ENCODE measurements at regions not wholly inside any gene's neighbourhood (a gene's known extent, or its start where the extent isn't known, plus 50 kb on each side); places are given as distances from the start of the nearest gene placed in this dataset.

DNA sequence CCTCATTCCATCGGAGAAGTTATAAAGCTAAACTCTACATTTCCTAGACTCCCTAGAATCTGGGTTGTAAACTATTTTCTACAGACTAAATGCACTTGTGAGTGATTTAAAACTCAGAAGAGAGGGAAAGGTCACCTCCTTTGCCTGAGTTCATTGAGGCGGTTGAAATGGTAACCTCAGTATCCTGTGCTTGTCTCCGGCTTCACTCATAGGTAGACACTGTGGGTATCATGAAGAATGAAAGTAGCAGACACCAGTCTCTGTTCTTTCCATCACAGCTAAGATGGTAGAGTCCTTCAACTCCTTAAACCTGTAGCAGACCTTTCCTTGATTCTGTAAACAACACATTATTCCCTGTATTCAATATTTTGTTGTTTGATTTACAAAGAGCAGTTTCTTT, 291.3 kb upstream of the ANKRD50 start:
- no peak for TF ChIP-seq POLR2A (IDR thresholded peaks at IDR 0.05; ENCODE audit: low read depth, low read length)
- TF ChIP-seq NFXL1 (IDR thresholded peaks at IDR 0.05; ENCODE audit: borderline replicate concordance) = no peak
- no peak for TF ChIP-seq SUZ12 (IDR thresholded peaks at IDR 0.05; ENCODE audit: unreplicated experiment)
- no peak for TF ChIP-seq GATAD2B (conservative IDR thresholded peaks at IDR 0.05; ENCODE audit: low read depth)
- TF ChIP-seq BHLHE40 (IDR thresholded peaks at IDR 0.05; ENCODE audit: borderline replicate concordance in 1 of 2, low read depth in 2 of 2, low read length in 1 of 2) = no peak

Data from GM12878 (cell line).